HCT116 (cell line): ENCODE measurements at regions not wholly inside any gene's neighbourhood (a gene's known extent, or its start where the extent isn't known, plus 50 kb on each side); places are given as distances from the start of the nearest gene placed in this dataset.
"Not testable (repeated sequence)": the region's sequence is repeated elsewhere in the genome, so short reads cannot be mapped to it uniquely, and the experiment has no call there.

Experiments used
- ATAC-seq: fragments of 200-7000 bp; cut with Tn5 transposase; 2 replicates; pipeline ENCODE4 v1.9.1; 2020; ENCODE audit warnings: mild to moderate bottlenecking, moderate library complexity
- BruUV-seq: library from RNA; stranded (reverse); fragments of 400-500 nt; replicated peaks from 2 replicates; lab custom pipeline; 2021; lab: Mats Ljungman, UMichigan
- CTCF ChIA-PET: fragments of 300-600 bp; sonication (Branson Sonifier 250); formaldehyde crosslinking; loops from one replicate; lab custom pipeline; 2021; ENCODE audit warnings: antibody characterized with exemption; lab: Charles Lee
- POLR2A ChIA-PET: fragments of 300-600, 350-600 bp; sonication (Branson Sonifier 250); formaldehyde crosslinking; loops from one replicate; lab custom pipeline; 2021; ENCODE audit warnings: antibody characterized with exemption; lab: Charles Lee
- RAD21 ChIA-PET, 2 experiments: fragments of 300-600 bp; sonication (Branson Sonifier 250); formaldehyde crosslinking; loops; one replicate each; lab custom pipeline; 2023; ENCODE audit warnings: low total read pairs in 2 of 2; ENCODE audit not compliant: uncharacterized antibody in 2 of 2, unreplicated experiment in 2 of 2, low non-redundant PET in 1 of 2; lab: Charles Lee
- DNase-seq: peaks from one replicate; pipeline ENCODE4 v3.0.0-alpha.2; 2010; ENCODE audit warnings: low read depth, low spot score
- H2AFZ ChIP-seq: fragments of 200-600 bp; shearing (Covaris generic), sonication (generic); 2 replicates; pipeline ENCODE4 v1.6.1; 2017; ENCODE audit warnings: low read depth, mixed run types, mixed read lengths, antibody characterized with exemption, low read length; ENCODE audit not compliant: poor library complexity, severe bottlenecking
- H3K27ac ChIP-seq: 2 replicates; pipeline ENCODE4 v1.5.1; 2012; ENCODE audit warnings: low read depth, low read length
- H3K27me3 ChIP-seq: fragments of 200-600 bp; sonication (generic); 2 replicates; pipeline ENCODE4 v1.6.1; 2016; ENCODE audit warnings: mixed run types, low read length, mixed read lengths; ENCODE audit not compliant: insufficient read depth
- H3K36me3 ChIP-seq, 2 experiments: fragments of 200-500 bp in 1 of 2; fragments of 200-600 bp in 1 of 2; sonication (Bioruptor generic) in 1 of 2; sonication (generic) in 1 of 2; 2 replicates each; pipeline versions ENCODE4 v1.5.1 to v1.6.1; 2014 to 2016; ENCODE audit warnings: low read length in 2 of 2, inconsistent platforms in 1 of 2, mixed read lengths in 1 of 2, mixed run types in 1 of 2; ENCODE audit not compliant: insufficient read depth in 2 of 2, control insufficient read depth in 1 of 2
- H3K4me1 ChIP-seq, 2 experiments: fragments of 200-600 bp in 1 of 2; sonication (generic) in 1 of 2; 2 replicates each; pipeline versions ENCODE4 v1.5.1 to v1.6.1; 2012 to 2017; ENCODE audit warnings: low read length in 2 of 2, inconsistent platforms in 1 of 2, mild to moderate bottlenecking in 1 of 2, mixed read lengths in 1 of 2, mixed run types in 1 of 2, moderate library complexity in 1 of 2; ENCODE audit not compliant: insufficient read depth in 2 of 2, control insufficient read depth in 1 of 2
- H3K4me2 ChIP-seq: fragments of 200-600 bp; sonication (generic); 2 replicates; pipeline ENCODE4 v1.6.1; 2017; ENCODE audit warnings: mixed run types, low read length, mixed read lengths
- H3K4me3 ChIP-seq, 2 experiments: fragments of 200-600 bp in 1 of 2; sonication (generic) in 1 of 2; replicated peaks in 1 of 2; 2 replicates each; pipeline ENCODE4 v1.5.1; 2011 to 2016; ENCODE audit warnings: low read length in 2 of 2, control low read depth in 1 of 2, low read depth in 1 of 2, mild to moderate bottlenecking in 1 of 2, mixed read lengths in 1 of 2, mixed run types in 1 of 2
- H3K79me2 ChIP-seq: fragments of 200-600 bp; sonication (generic); 2 replicates; pipeline ENCODE4 v1.6.1; 2017; ENCODE audit warnings: mild to moderate bottlenecking, mixed run types, low read length, moderate library complexity, mixed read lengths; ENCODE audit not compliant: insufficient read depth
- H3K9ac ChIP-seq: fragments of 200-600 bp; sonication (generic); 2 replicates; pipeline ENCODE4 v1.6.1; 2016; ENCODE audit warnings: low read length, mixed read lengths
- H3K9me2 ChIP-seq: fragments of 200-600 bp; sonication (generic), shearing (Covaris generic); 2 replicates; pipeline ENCODE4 v1.6.1; 2017; ENCODE audit warnings: mixed run types, mild to moderate bottlenecking, moderate library complexity; ENCODE audit not compliant: insufficient read depth
- H3K9me3 ChIP-seq, 2 experiments: fragments of 200-500 bp in 1 of 2; fragments of 200-600 bp in 1 of 2; sonication (Bioruptor generic) in 1 of 2; sonication (generic) in 1 of 2; 2 replicates each; pipeline ENCODE4 v1.6.1; 2014 to 2017; ENCODE audit warnings: low read length in 2 of 2, mixed read lengths in 2 of 2, inconsistent platforms in 1 of 2, low read depth in 1 of 2, mild to moderate bottlenecking in 1 of 2, mixed run types in 1 of 2, moderate library complexity in 1 of 2; ENCODE audit not compliant: control insufficient read depth in 1 of 2, insufficient read depth in 1 of 2
- H4K20me1 ChIP-seq: fragments of 200-600 bp; sonication (generic), shearing (Covaris generic); 2 replicates; pipeline ENCODE4 v1.6.1; 2017; ENCODE audit warnings: mixed run types, mild to moderate bottlenecking, moderate library complexity; ENCODE audit not compliant: insufficient read depth
- intact Hi-C: fragments of 100-400 bp; cut with micrococcal nuclease; formaldehyde crosslinking; loops from 2 replicates; pipeline ENCODE4 v1.10.0; 2022

DNA sequence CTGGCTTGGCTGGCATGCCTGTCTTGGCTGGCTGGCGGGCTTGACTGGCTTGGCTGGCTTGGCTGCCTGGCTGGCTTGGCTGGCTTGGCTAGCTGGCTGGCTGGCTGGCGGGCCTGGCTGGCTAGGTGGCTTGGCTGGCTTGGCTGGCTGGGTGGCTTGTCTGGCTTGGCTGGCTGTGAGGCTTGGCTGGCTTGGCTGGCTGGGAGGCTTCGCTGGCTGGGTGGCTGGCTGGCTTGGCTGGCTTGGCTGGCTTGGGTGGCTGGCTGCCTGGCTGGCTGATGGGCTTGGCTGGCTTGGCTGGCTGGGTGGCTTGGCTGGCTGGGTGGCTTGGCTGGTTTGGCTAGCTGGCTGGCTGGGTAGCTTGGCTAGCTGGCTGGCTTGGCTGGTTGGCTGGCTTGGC, 2827.9 kb downstream of the RPIA start:
- POLR2A ChIA-PET, H3K27me3 ChIP-seq, H4K20me1 ChIP-seq, BruUV-seq, H3K27ac ChIP-seq, H3K9me2 ChIP-seq, DNase-seq, H3K4me2 ChIP-seq, H3K9me3 ChIP-seq, intact Hi-C loops, H3K4me3 ChIP-seq, CTCF ChIA-PET, H3K79me2 ChIP-seq, H3K9ac ChIP-seq, H2AFZ ChIP-seq, H3K4me1 ChIP-seq, RAD21 ChIA-PET, ATAC-seq, H3K36me3 ChIP-seq: not testable (repeated sequence)

- DNase-seq, intact Hi-C loops, POLR2A ChIA-PET, ATAC-seq, CTCF ChIA-PET, H3K4me3 ChIP-seq, H3K9ac ChIP-seq, H3K27me3 ChIP-seq, H2AFZ ChIP-seq, H3K27ac ChIP-seq, H4K20me1 ChIP-seq, RAD21 ChIA-PET, H3K36me3 ChIP-seq, H3K4me2 ChIP-seq, H3K9me2 ChIP-seq, H3K9me3 ChIP-seq, H3K79me2 ChIP-seq, BruUV-seq, H3K4me1 ChIP-seq: not testable (repeated sequence)
These were observed 2828.4 kb downstream of the RPIA start for GRCh38 chr2:91519914-91520313.

DNA sequence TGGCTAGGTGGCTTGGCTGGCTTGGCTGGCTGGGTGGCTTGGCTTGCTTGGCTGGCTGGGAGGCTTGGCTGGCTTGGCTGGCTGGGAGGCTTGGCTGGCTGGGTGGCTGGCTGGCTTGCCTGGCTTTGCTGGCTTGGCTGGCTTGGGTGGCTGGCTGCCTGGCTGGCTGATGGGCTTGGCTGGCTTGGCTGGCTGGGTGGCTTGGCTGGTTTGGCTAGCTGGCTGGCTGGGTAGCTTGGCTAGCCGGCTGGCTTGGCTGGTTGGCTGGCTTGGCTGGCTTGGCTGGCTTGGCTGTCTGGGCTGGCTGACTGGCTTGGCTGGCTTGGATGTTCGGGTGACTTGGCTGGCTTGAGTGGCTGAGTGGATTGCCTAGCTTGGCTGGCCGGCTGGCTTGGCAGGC, 2829.1 kb downstream of the RPIA start:
- H3K79me2 ChIP-seq, H3K4me1 ChIP-seq, RAD21 ChIA-PET, H3K4me3 ChIP-seq, H3K4me2 ChIP-seq, H4K20me1 ChIP-seq, H3K36me3 ChIP-seq, H2AFZ ChIP-seq, DNase-seq, H3K9me2 ChIP-seq, H3K9ac ChIP-seq, BruUV-seq, POLR2A ChIA-PET, H3K27ac ChIP-seq, H3K9me3 ChIP-seq, CTCF ChIA-PET, H3K27me3 ChIP-seq, intact Hi-C loops, ATAC-seq: not testable (repeated sequence)

DNA sequence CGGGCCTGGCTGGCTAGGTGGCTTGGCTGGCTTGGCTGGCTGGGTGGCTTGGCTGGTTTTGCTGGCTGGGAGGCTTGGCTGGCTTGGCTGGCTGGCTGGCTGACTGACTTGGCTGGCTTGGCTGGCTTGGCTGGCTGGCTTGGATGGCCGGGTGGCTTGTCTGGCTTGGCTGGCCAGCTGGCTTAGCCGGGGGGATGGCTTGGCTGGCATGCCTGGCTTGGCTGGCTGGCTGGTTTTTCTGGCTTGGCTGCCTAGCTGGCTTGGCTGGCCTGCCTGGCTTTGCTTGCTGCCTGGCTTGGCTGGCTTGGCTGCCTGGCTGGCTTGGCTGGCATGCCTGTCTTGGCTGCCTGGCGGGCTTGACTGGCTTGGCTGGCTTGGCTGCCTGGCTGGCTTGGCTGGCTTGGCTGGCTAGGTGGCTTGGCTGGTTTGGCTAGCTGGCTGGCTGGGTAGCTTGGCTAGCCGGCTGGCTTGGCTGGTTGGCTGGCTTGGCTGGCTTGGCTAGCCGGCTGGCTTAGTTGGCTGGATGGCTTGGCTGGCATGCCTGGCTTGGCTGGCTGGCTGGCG, 2829.6 kb downstream of the RPIA start:
- H4K20me1 ChIP-seq, H3K79me2 ChIP-seq, H3K27ac ChIP-seq, intact Hi-C loops, H3K36me3 ChIP-seq, ATAC-seq, H3K9me3 ChIP-seq, CTCF ChIA-PET, BruUV-seq, POLR2A ChIA-PET, RAD21 ChIA-PET, DNase-seq, H3K27me3 ChIP-seq, H3K9ac ChIP-seq, H3K4me2 ChIP-seq, H3K4me1 ChIP-seq, H2AFZ ChIP-seq, H3K4me3 ChIP-seq, H3K9me2 ChIP-seq: not testable (repeated sequence)
